ENCODE measurements at regions not wholly inside any gene's neighbourhood (a gene's known extent, or its start where the extent isn't known, plus 50 kb on each side); places are given as distances from the start of the nearest gene placed in this dataset.
"Not testable (repeated sequence)": the region's sequence is repeated elsewhere in the genome, so short reads cannot be mapped to it uniquely, and the experiment has no call there.

GRCh38 chr15:20376872-20377271 is 164.7 kb downstream of the GOLGA6L6 start:
- H3K79me2 ChIP-seq (ENCODE audit: control insufficient read depth, insufficient read depth, low read length): no peaks in the 10 kb centered on the region
- Mint-ChIP-seq H3K9me3 (ENCODE audit: insufficient read depth) (no peaks in the 10 kb centered on the region), H3K4me3 (no peak overlapping the region), H3K27ac (no peak overlapping the region), H3K27me3 (no peaks in the 10 kb centered on the region), H3K4me1 (no peaks in the 10 kb centered on the region)
- ChIA-PET POLR2A (no interaction called here), CTCF (no interaction called here)
- intact Hi-C loops (cut with micrococcal nuclease): no loop called here
- no peaks in the 10 kb centered on the region for H4K20me1 ChIP-seq (ENCODE audit: control insufficient read depth, insufficient read depth, low read length, poor library complexity, severe bottlenecking)
- no peaks in the 10 kb centered on the region for H3K4me1 ChIP-seq (ENCODE audit: control insufficient read depth in 2 of 2, insufficient read depth in 2 of 2, low read length in 2 of 2)
- H3K4me2 ChIP-seq (replicated peaks; ENCODE audit: low read depth, low read length, poor library complexity, severe bottlenecking): no peak overlapping the region
- H3K27ac ChIP-seq (ENCODE audit: low read length in 2 of 2): no peak overlapping the region
- no peaks in the 10 kb centered on the region for H3K36me3 ChIP-seq (replicated peaks in 1 of 2; ENCODE audit: control extremely low read depth in 1 of 2, control insufficient read depth in 1 of 2, extremely low read depth in 1 of 2, insufficient read depth in 2 of 2, low read length in 1 of 2)
- H3K9ac ChIP-seq (ENCODE audit: low read length): no peak overlapping the region
- no peak overlapping the region for H3K4me3 ChIP-seq (ENCODE audit: control extremely low read depth in 1 of 5, extremely low read depth in 1 of 5, insufficient read depth in 1 of 5, low read depth in 2 of 5, low read length in 4 of 5)
- H3K27me3 ChIP-seq (replicated peaks in 1 of 4; ENCODE audit: control extremely low read depth in 1 of 4, control insufficient read depth in 3 of 4, insufficient read depth in 4 of 4, low read length in 3 of 4): no peaks in the 10 kb centered on the region
- peaks cover 0 to 1% (median 0%) of the 10 kb centered on the region in 3 donors for H3K9me3 ChIP-seq (ENCODE audit: control extremely low read depth in 1 of 3, control insufficient read depth in 2 of 3, insufficient read depth in 1 of 3, low read length in 2 of 3)
- ATAC-seq (ENCODE audit: low read depth) (no peak), DNase-seq (no peak)
- no peak for TF ChIP-seq CTCF (IDR thresholded peaks at IDR 0.05)
- no peak for TF ChIP-seq EZH2 (IDR thresholded peaks at IDR 0.05; ENCODE audit: borderline replicate concordance, insufficient read depth, low read depth, low read length, poor library complexity, severe bottlenecking)
- no peak overlapping the region for H2AFZ ChIP-seq (ENCODE audit: insufficient read depth, low read depth, low read length, poor library complexity, severe bottlenecking)
- 81% methylated on average over 5 of the region's 5 CpGs for WGBS (ENCODE audit: insufficient coverage)

GRCh38 chr15:20372416-20372815 is 169.2 kb downstream of the GOLGA6L6 start:
- H3K4me1 ChIP-seq (ENCODE audit: control insufficient read depth in 2 of 2, insufficient read depth in 2 of 2, low read length in 2 of 2); H3K4me2 ChIP-seq (replicated peaks; ENCODE audit: low read depth, low read length, poor library complexity, severe bottlenecking); H3K4me1 Mint-ChIP-seq; CTCF ChIA-PET; intact Hi-C loops (cut with micrococcal nuclease); H3K79me2 ChIP-seq (ENCODE audit: control insufficient read depth, insufficient read depth, low read length); H3K27ac ChIP-seq (ENCODE audit: low read length in 2 of 2); H3K4me3 Mint-ChIP-seq; H3K9me3 ChIP-seq (ENCODE audit: control extremely low read depth in 1 of 3, control insufficient read depth in 2 of 3, insufficient read depth in 1 of 3, low read length in 2 of 3); DNase-seq; H3K27me3 ChIP-seq (replicated peaks in 1 of 4; ENCODE audit: control extremely low read depth in 1 of 4, control insufficient read depth in 3 of 4, insufficient read depth in 4 of 4, low read length in 3 of 4); ATAC-seq (ENCODE audit: low read depth); H4K20me1 ChIP-seq (ENCODE audit: control insufficient read depth, insufficient read depth, low read length, poor library complexity, severe bottlenecking); H3K9ac ChIP-seq (ENCODE audit: low read length); POLR2A ChIA-PET; H3K4me3 ChIP-seq (ENCODE audit: control extremely low read depth in 1 of 5, extremely low read depth in 1 of 5, insufficient read depth in 1 of 5, low read depth in 2 of 5, low read length in 4 of 5); H2AFZ ChIP-seq (ENCODE audit: insufficient read depth, low read depth, low read length, poor library complexity, severe bottlenecking); H3K36me3 ChIP-seq (replicated peaks in 1 of 2; ENCODE audit: control extremely low read depth in 1 of 2, control insufficient read depth in 1 of 2, extremely low read depth in 1 of 2, insufficient read depth in 2 of 2, low read length in 1 of 2); H3K27ac Mint-ChIP-seq; H3K9me3 Mint-ChIP-seq (ENCODE audit: insufficient read depth); H3K27me3 Mint-ChIP-seq: not testable (repeated sequence)
